ENCODE measurements at regions not wholly inside any gene's neighbourhood (a gene's known extent, or its start where the extent isn't known, plus 50 kb on each side); places are given as distances from the start of the nearest gene placed in this dataset.

- no peak for TF ChIP-seq POLR2AphosphoS5 (IDR thresholded peaks at IDR 0.05; ENCODE audit: low read depth, low read length)
Measured at GRCh38 chr6:98094696-98095095, 739.7 kb upstream of the POU3F2 start (continued).

GRCh38 chr6:98107801-98108200, 726.6 kb upstream of the POU3F2 start:
- no peak for DNase-seq (ENCODE audit: low read depth, low spot score)
- Histone ChIP-seq H3K4me3 (replicated peaks in 1 of 2; ENCODE audit: low read depth in 1 of 2, low read length in 2 of 2) (no peak overlapping the region), H3K27ac (ENCODE audit: low read depth, low read length) (no peak overlapping the region), H3K9me2 (ENCODE audit: insufficient read depth) (no peaks in the 10 kb centered on the region), H3K4me2 (ENCODE audit: low read length) (no peak overlapping the region), H4K20me1 (ENCODE audit: insufficient read depth) (no peaks in the 10 kb centered on the region), H3K79me2 (ENCODE audit: insufficient read depth, low read length) (no peaks in the 10 kb centered on the region), H3K27me3 (ENCODE audit: insufficient read depth, low read length) (0 out of 2 replicates have a peak, but pooled peaks cover 4% of the 10 kb centered on the region), H3K9me3 (ENCODE audit: control insufficient read depth in 1 of 2, insufficient read depth in 1 of 2, low read depth in 1 of 2, low read length in 2 of 2) (no peaks in the 10 kb centered on the region), H3K36me3 (ENCODE audit: control insufficient read depth in 1 of 2, insufficient read depth in 2 of 2, low read length in 2 of 2) (no peaks in the 10 kb centered on the region), H3K9ac (ENCODE audit: low read length) (no peak overlapping the region), H3K4me1 (ENCODE audit: control insufficient read depth in 1 of 2, insufficient read depth in 2 of 2, low read length in 2 of 2) (no peaks in the 10 kb centered on the region), H2AFZ (ENCODE audit: low read depth, low read length, poor library complexity, severe bottlenecking) (no peak overlapping the region)
- BruUV-seq (replicated peaks): no TSS peak
- CTCF ChIA-PET: no interaction called here
- intact Hi-C loops (cut with micrococcal nuclease): no loop called here
- POLR2A ChIA-PET: no interaction called here
- ATAC-seq: no peak
- RAD21 ChIA-PET (ENCODE audit: low non-redundant PET in 1 of 2, low total read pairs in 2 of 2, uncharacterized antibody in 2 of 2, unreplicated experiment in 2 of 2): no interaction called here
- no peak for TF ChIP-seq CBX3 (IDR thresholded peaks at IDR 0.05; ENCODE audit: low read depth)
- no peak for TF ChIP-seq ZBTB33 (IDR thresholded peaks at IDR 0.05; ENCODE audit: extremely low read depth, insufficient replicate concordance, low read length)
- no peak for TF ChIP-seq ZFX (IDR thresholded peaks at IDR 0.05)
- no peak for TF ChIP-seq YY1 (IDR thresholded peaks at IDR 0.05; ENCODE audit: extremely low read depth, insufficient replicate concordance, low read depth, low read length)
- no peak for TF ChIP-seq EGR1 (IDR thresholded peaks at IDR 0.05; ENCODE audit: low read depth)
- TF ChIP-seq POLR2A (IDR thresholded peaks at IDR 0.05; ENCODE audit: borderline replicate concordance, extremely low read depth, insufficient read depth, insufficient read length): no peak
- TF ChIP-seq EZH2phosphoT487 (IDR thresholded peaks at IDR 0.05; ENCODE audit: borderline replicate concordance): no peak
- TF ChIP-seq ATF3 (IDR thresholded peaks at IDR 0.05): no peak
- TF ChIP-seq ELF1 (IDR thresholded peaks at IDR 0.05; ENCODE audit: borderline replicate concordance, low read depth): no peak
- TF ChIP-seq POLR2AphosphoS5 (IDR thresholded peaks at IDR 0.05; ENCODE audit: low read depth, low read length): no peak
- TF ChIP-seq RAD21 (IDR thresholded peaks at IDR 0.05; ENCODE audit: low read depth): no peak
- no peak for TF ChIP-seq SIN3A (IDR thresholded peaks at IDR 0.05; ENCODE audit: low read depth)
- no peak for TF ChIP-seq EZH2 (IDR thresholded peaks at IDR 0.05)
- TF ChIP-seq ZNF274 (IDR thresholded peaks at IDR 0.05; ENCODE audit: low read depth, low read length): no peak

All from HCT116 (cell line).